AG04449 (cell line): ENCODE measurements at regions not wholly inside any gene's neighbourhood (a gene's known extent, or its start where the extent isn't known, plus 50 kb on each side); places are given as distances from the start of the nearest gene placed in this dataset.

Source experiments
- CTCF ChIA-PET: fragments of 350-600 bp; formaldehyde crosslinking; extraction: SDS; loops from one replicate; lab custom pipeline; 2021; ENCODE audit warnings: antibody characterized with exemption; lab: Yijun Ruan, JAX
- POLR2A ChIA-PET: fragments of 400-600, 350-600 bp; formaldehyde crosslinking; extraction: SDS; loops from one replicate; lab custom pipeline; 2020; ENCODE audit warnings: antibody characterized with exemption, inconsistent platforms; lab: Yijun Ruan, JAX
- DNase-seq: peaks from one replicate; pipeline ENCODE4 v3.0.0-alpha.2; 2010; ENCODE audit warnings: low read depth, low spot score
- H3K4me3 ChIP-seq: 2 replicates; pipeline ENCODE4 v1.5.1; 2011; ENCODE audit warnings: low read depth, mild to moderate bottlenecking, control low read depth, low read length
- CTCF ChIP-seq: IDR thresholded peaks from one replicate; pipeline ENCODE4 v1.5.1; 2011; ENCODE audit warnings: mild to moderate bottlenecking, moderate library complexity, low read length, control low read depth, inconsistent platforms; ENCODE audit not compliant: insufficient read depth; ENCODE audit errors: missing control alignments

DNA sequence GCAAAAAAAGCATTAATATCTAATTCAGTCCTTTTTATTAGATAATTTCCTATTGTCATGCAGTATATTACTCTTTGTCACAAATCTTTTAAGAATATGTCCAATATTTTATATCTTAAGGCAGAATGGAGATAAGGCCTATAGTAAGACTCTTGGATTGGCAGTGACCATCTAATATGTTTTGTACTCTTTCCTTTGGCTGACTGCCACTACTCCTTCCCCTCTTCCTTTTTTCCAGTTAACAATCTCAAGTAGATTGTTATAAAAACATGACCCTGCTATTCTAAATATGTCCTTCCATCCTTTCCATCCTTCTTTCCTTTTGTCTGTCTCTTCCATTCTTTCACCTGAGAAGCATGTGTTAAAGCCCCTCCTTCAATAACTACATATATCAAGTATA lies 92.8 kb upstream of the TMEM168 start:
- DNase-seq: no peak
- ChIA-PET CTCF (interaction anchor here (6.7 kb wide), 1 partner anchor 14 kb away, joined by 33 read pairs; no protein-coding TSS in a partner anchor), POLR2A (no interaction called here)
- TF ChIP-seq CTCF: no peak
- H3K4me3 ChIP-seq: no peak overlapping the region

- ChIA-PET POLR2A (no interaction called here), CTCF (interaction anchor here (6.7 kb wide), 1 partner anchor 14 kb away, joined by 33 read pairs; no protein-coding TSS in a partner anchor)
- DNase-seq: no peak
- TF ChIP-seq CTCF: no peak
- H3K4me3 ChIP-seq: no peak overlapping the region
These were observed 92.3 kb upstream of the TMEM168 start for GRCh38 chr7:112882511-112882910.

GRCh38 chr7:112882022-112882421 lies 91.8 kb upstream of the TMEM168 start:
- CTCF ChIA-PET: interaction anchor here (6.7 kb wide), 1 partner anchor 13 kb away, joined by 33 read pairs; no protein-coding TSS in a partner anchor
- no peak overlapping the region for H3K4me3 ChIP-seq
- no peak for DNase-seq
- no peak for TF ChIP-seq CTCF
- POLR2A ChIA-PET: no interaction called here

GRCh38 chr7:112880818-112881418 lies 90.7 kb upstream of the TMEM168 start:
- CTCF ChIA-PET: interaction anchor here (0.6 to 6.7 kb wide), 2 partner anchors 12 kb away, joined by 3 to 33 read pairs; no protein-coding TSS in a partner anchor
- no peak for TF ChIP-seq CTCF
- no peak overlapping the region for H3K4me3 ChIP-seq
- no peak for DNase-seq
- POLR2A ChIA-PET: no interaction called here

- ChIA-PET POLR2A (no interaction called here), CTCF (interaction anchor here (1.7 to 6.7 kb wide), 2 partner anchors 9 to 19 kb away, joined by 3 to 33 read pairs; no protein-coding TSS in a partner anchor)
- DNase-seq: no peak
- TF ChIP-seq CTCF: no peak
- H3K4me3 ChIP-seq: no peak overlapping the region
These were observed 87.7 kb upstream of the TMEM168 start for GRCh38 chr7:112877691-112878460.

- ChIA-PET CTCF (interaction anchor here (1.7 to 6.7 kb wide), 2 partner anchors 8 to 20 kb away, joined by 3 to 33 read pairs; no protein-coding TSS in a partner anchor), POLR2A (no interaction called here)
- no peak for TF ChIP-seq CTCF
- no peak for DNase-seq
- H3K4me3 ChIP-seq: no peak overlapping the region
These were observed 86.7 kb upstream of the TMEM168 start for GRCh38 chr7:112876877-112877276.
